ENCODE measurements at regions not wholly inside any gene's neighbourhood (a gene's known extent, or its start where the extent isn't known, plus 50 kb on each side); places are given as distances from the start of the nearest gene placed in this dataset.

DNA sequence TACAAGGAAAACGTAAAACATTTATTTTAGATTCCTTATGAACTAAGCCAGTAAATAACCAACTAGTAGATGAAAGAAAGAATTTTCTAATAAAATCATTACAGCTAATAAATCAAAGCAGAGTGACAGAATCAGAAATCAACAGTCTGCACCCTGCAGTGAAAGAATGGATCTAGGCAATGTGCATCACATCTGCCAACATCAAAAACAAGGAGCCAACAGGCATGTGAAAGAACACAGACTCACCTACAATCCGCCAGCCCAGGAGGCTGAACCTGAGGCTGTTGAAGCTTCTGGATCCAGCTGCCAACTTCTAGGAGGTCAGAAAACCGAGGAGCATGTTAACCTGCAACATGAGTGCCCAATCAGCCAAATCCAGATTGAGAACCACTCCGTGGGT is 196.3 kb downstream of the SETD4 start:
- TF ChIP-seq, protein P1, sequence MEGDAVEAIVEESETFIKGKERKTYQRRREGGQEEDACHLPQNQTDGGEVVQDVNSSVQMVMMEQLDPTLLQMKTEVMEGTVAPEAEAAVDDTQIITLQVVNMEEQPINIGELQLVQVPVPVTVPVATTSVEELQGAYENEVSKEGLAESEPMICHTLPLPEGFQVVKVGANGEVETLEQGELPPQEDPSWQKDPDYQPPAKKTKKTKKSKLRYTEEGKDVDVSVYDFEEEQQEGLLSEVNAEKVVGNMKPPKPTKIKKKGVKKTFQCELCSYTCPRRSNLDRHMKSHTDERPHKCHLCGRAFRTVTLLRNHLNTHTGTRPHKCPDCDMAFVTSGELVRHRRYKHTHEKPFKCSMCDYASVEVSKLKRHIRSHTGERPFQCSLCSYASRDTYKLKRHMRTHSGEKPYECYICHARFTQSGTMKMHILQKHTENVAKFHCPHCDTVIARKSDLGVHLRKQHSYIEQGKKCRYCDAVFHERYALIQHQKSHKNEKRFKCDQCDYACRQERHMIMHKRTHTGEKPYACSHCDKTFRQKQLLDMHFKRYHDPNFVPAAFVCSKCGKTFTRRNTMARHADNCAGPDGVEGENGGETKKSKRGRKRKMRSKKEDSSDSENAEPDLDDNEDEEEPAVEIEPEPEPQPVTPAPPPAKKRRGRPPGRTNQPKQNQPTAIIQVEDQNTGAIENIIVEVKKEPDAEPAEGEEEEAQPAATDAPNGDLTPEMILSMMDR (IDR thresholded peaks at IDR 0.05), result no peak
- no peak for TF ChIP-seq POLR2A (IDR thresholded peaks at IDR 0.05)
